KMS-11 (cell line): ENCODE measurements at regions not wholly inside any gene's neighbourhood (a gene's known extent, or its start where the extent isn't known, plus 50 kb on each side); places are given as distances from the start of the nearest gene placed in this dataset.

Experiments
- H2AFZ ChIP-seq: fragments of 200-600 bp; sonication (generic); 2 replicates; pipeline ENCODE4 v1.6.1; 2016; ENCODE audit warnings: antibody characterized with exemption, mixed run types, low read depth
- H3K27ac ChIP-seq: fragments of 200-600 bp; sonication (generic); 2 replicates; pipeline ENCODE4 v1.6.1; 2016; ENCODE audit warnings: mild to moderate bottlenecking, mixed run types
- H3K27me3 ChIP-seq: fragments of 200-600 bp; sonication (generic); 2 replicates; pipeline ENCODE4 v1.6.1; 2017; ENCODE audit warnings: mild to moderate bottlenecking, low read depth, mixed run types, moderate library complexity; ENCODE audit not compliant: insufficient read depth
- H3K36me3 ChIP-seq: fragments of 200-600 bp; sonication (generic); 2 replicates; pipeline ENCODE4 v1.6.1; 2017; ENCODE audit warnings: mild to moderate bottlenecking, mixed run types; ENCODE audit not compliant: insufficient read depth
- H3K4me1 ChIP-seq: fragments of 200-600 bp; sonication (generic); 2 replicates; pipeline ENCODE4 v1.6.1; 2016; ENCODE audit warnings: mild to moderate bottlenecking, low read depth, mixed run types; ENCODE audit not compliant: poor library complexity, severe bottlenecking
- H3K4me2 ChIP-seq: fragments of 200-600 bp; sonication (generic); 2 replicates; pipeline ENCODE4 v1.7.0; 2016; ENCODE audit warnings: mild to moderate bottlenecking, mixed run types
- H3K4me3 ChIP-seq: fragments of 200-600 bp; sonication (generic); IDR thresholded peaks from 2 replicates; pipeline ENCODE4 v1.6.1; 2017; ENCODE audit warnings: low read depth, low read length, mixed read lengths; ENCODE audit not compliant: insufficient read depth
- H3K79me2 ChIP-seq: fragments of 200-600 bp; sonication (generic); 2 replicates; pipeline ENCODE4 v1.6.1; 2016; ENCODE audit warnings: low read depth, mixed run types; ENCODE audit not compliant: insufficient read depth
- H3K9ac ChIP-seq: fragments of 200-600 bp; sonication (generic); 2 replicates; pipeline ENCODE4 v1.6.1; 2016; ENCODE audit warnings: mild to moderate bottlenecking, mixed run types
- H4K20me1 ChIP-seq: fragments of 200-600 bp; sonication (generic); 2 replicates; pipeline ENCODE4 v1.6.1; 2016; ENCODE audit warnings: mild to moderate bottlenecking, mixed run types; ENCODE audit not compliant: insufficient read depth
- TF ChIP-seq, protein P1 (sequence below): fragments of 200-600 bp; sonication (generic); conservative IDR thresholded peaks from 2 replicates; pipeline ENCODE4 v1.6.1; 2017; ENCODE audit warnings: low read depth, mild to moderate bottlenecking, antibody characterized with exemption, low read length, moderate library complexity, mixed read lengths

DNA sequence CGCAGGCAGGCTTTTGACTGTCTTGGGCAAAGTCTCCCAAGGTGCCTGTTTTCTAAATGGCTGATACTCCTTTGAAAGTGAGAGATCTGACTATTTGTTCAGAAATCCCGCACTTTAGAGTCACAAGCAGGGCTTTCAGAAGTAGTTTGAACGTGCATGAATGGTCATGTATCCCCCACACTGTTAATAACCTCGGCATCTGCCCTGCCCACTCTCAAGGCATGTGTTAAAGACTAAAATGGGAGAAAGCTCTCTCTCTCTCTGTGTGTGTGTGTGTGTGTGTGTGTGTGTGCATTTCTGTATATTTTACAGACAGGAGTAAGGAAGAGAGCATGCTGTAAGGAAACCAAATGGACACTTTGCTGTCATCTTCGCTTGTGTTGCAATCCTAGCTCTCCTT, 163.7 kb downstream of the MAF start:
- Histone ChIP-seq H3K27ac (no peak overlapping the region), H3K36me3 (no peaks in the 10 kb centered on the region), H3K79me2 (no peaks in the 10 kb centered on the region), H3K27me3 (no peaks in the 10 kb centered on the region), H3K4me1 (no peaks in the 10 kb centered on the region), H3K9ac (no peak overlapping the region), H4K20me1 (no peaks in the 10 kb centered on the region), H3K4me2 (no peak overlapping the region), H3K4me3 (no peak overlapping the region), H2AFZ (no peak overlapping the region)
- TF ChIP-seq, protein P1, sequence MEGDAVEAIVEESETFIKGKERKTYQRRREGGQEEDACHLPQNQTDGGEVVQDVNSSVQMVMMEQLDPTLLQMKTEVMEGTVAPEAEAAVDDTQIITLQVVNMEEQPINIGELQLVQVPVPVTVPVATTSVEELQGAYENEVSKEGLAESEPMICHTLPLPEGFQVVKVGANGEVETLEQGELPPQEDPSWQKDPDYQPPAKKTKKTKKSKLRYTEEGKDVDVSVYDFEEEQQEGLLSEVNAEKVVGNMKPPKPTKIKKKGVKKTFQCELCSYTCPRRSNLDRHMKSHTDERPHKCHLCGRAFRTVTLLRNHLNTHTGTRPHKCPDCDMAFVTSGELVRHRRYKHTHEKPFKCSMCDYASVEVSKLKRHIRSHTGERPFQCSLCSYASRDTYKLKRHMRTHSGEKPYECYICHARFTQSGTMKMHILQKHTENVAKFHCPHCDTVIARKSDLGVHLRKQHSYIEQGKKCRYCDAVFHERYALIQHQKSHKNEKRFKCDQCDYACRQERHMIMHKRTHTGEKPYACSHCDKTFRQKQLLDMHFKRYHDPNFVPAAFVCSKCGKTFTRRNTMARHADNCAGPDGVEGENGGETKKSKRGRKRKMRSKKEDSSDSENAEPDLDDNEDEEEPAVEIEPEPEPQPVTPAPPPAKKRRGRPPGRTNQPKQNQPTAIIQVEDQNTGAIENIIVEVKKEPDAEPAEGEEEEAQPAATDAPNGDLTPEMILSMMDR: no peak

- no peaks in the 10 kb centered on the region for H3K36me3 ChIP-seq
- no peaks in the 10 kb centered on the region for H3K79me2 ChIP-seq
- H3K9ac ChIP-seq: no peak overlapping the region
- no peak overlapping the region for H3K4me2 ChIP-seq
- no peak overlapping the region for H3K4me3 ChIP-seq
- no peaks in the 10 kb centered on the region for H4K20me1 ChIP-seq
- no peak overlapping the region for H3K27ac ChIP-seq
- H3K4me1 ChIP-seq: no peaks in the 10 kb centered on the region
- H3K27me3 ChIP-seq: no peaks in the 10 kb centered on the region
- H2AFZ ChIP-seq: no peak overlapping the region
- TF ChIP-seq, protein P1: no peak
Observed at GRCh38 chr16:79434771-79435170, 165.8 kb downstream of the MAF start.

DNA sequence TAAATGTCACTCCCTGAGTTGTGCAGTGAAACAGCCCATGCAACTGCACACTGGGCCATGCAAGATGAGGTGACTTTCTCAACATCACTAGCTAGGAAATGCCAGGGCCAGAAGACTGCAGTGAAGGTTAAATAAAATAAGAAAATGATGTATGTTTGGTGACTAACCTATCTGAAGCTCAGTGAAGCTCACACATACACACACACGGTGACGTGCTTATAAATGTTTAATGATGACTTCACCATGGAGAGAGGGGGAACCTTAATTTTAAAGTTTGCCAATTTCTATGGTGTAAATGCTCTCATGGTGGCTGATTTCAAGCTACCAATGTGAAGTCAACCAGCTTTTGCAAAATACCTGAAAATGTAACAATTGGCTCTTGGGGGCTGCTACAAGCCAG, 166.4 kb downstream of the MAF start:
- no peak overlapping the region for H3K4me2 ChIP-seq
- H3K27ac ChIP-seq: no peak overlapping the region
- H3K27me3 ChIP-seq: no peaks in the 10 kb centered on the region
- H3K4me1 ChIP-seq: no peaks in the 10 kb centered on the region
- H3K36me3 ChIP-seq: no peaks in the 10 kb centered on the region
- no peak overlapping the region for H3K9ac ChIP-seq
- no peak overlapping the region for H2AFZ ChIP-seq
- no peak overlapping the region for H3K4me3 ChIP-seq
- TF ChIP-seq, protein P1: no peak
- no peaks in the 10 kb centered on the region for H4K20me1 ChIP-seq
- H3K79me2 ChIP-seq: no peaks in the 10 kb centered on the region

DNA sequence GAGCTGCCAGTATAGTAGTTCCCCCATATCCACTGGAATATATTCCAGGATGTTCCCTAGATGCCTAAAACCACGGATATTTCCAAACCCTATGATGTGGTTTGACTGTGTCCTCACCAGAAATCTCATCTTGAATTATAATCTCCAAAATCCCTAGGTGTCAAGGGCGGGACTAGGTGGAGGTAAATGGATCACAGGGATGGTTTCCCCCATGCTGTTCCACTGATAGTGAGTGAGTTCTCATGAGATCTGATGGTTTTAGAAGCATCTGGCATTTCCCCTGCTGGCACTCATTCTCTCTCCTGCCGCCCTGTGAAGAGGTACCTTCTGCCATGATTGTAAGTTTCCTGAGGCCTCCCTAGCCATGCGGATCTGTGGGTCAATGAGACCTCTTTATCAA, 168.6 kb downstream of the MAF start:
- no peaks in the 10 kb centered on the region for H3K79me2 ChIP-seq
- H3K27ac ChIP-seq: no peak overlapping the region
- H2AFZ ChIP-seq: no peak overlapping the region
- no peaks in the 10 kb centered on the region for H3K27me3 ChIP-seq
- no peaks in the 10 kb centered on the region for H3K4me1 ChIP-seq
- H4K20me1 ChIP-seq: no peaks in the 10 kb centered on the region
- no peak overlapping the region for H3K9ac ChIP-seq
- H3K36me3 ChIP-seq: no peaks in the 10 kb centered on the region
- no peak overlapping the region for H3K4me3 ChIP-seq
- TF ChIP-seq, protein P1: no peak
- no peak overlapping the region for H3K4me2 ChIP-seq
